ENCODE measurements at regions not wholly inside any gene's neighbourhood (a gene's known extent, or its start where the extent isn't known, plus 50 kb on each side); places are given as distances from the start of the nearest gene placed in this dataset.

DNA sequence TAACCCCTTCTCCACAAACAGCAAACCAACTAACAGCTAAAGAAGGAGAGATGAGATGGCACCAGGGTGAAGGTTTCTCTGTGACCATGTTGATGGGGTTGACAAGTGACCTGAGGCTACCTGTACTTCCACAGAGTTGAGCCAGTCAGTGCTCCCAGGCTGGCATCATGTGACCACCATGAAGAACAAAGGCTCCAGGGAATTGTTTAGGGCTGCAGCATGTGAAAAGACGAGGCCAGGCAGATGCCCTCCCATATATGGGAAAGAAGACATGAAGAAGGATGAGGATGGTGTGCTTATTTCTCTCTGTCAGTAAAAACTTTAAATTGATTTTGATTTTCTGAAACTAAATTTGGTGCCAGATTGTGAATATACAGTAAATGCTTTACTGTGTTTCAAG, 220.6 kb downstream of the OLFM4 start:
- no peaks in the 10 kb centered on the region for H3K4me1 ChIP-seq (ENCODE audit: insufficient read depth, low read length)
- H3K36me3 Mint-ChIP-seq (ENCODE audit: insufficient read depth in 1 of 3, low read depth in 3 of 3) = peaks cover 0 to 13% (median 0%) of the 10 kb centered on the region in 3 experiments; a peak in 3 of 7 replicates
- H3K23me2 ChIP-seq (ENCODE audit: insufficient read length, low read depth, low read length, poor library complexity, severe bottlenecking) = no peaks in the 10 kb centered on the region
- H3T11ph ChIP-seq (ENCODE audit: low read length) = no peak overlapping the region
- no peak overlapping the region for H4K8ac ChIP-seq (replicated peaks; ENCODE audit: insufficient read length, low read depth, low read length)
- no peak overlapping the region for H3K9ac ChIP-seq (ENCODE audit: extremely low read depth, insufficient read length, low read length)
- no peak overlapping the region for H2BK120ac ChIP-seq (ENCODE audit: low read depth, low read length, poor library complexity, severe bottlenecking)
- H3K27me3 ChIP-seq (ENCODE audit: insufficient read depth, low read length) = no peaks in the 10 kb centered on the region
- DNase-seq = no peak
- no peak overlapping the region for H3K4me2 ChIP-seq (ENCODE audit: insufficient read depth, insufficient read length, low read length)
- H2BK12ac ChIP-seq (ENCODE audit: insufficient read length, low read depth, low read length) = no peak overlapping the region
- H3K23ac ChIP-seq (ENCODE audit: insufficient read length, low read depth, low read length) = no peak overlapping the region
- no peaks in the 10 kb centered on the region for H4K20me1 ChIP-seq (ENCODE audit: control insufficient read depth, insufficient read depth, insufficient read length)
- H3K9me3 ChIP-seq (ENCODE audit: control insufficient read depth, low read depth, low read length) = no peaks in the 10 kb centered on the region
- no peaks in the 10 kb centered on the region for H3K79me2 ChIP-seq (ENCODE audit: insufficient read depth, low read length)
- H3K9me3 Mint-ChIP-seq = peaks cover 6 to 8% of the 10 kb centered on the region in 2 experiments
- no peak overlapping the region for H3K4ac ChIP-seq (ENCODE audit: low read depth, low read length)
- no peak overlapping the region for H3K56ac ChIP-seq (ENCODE audit: insufficient read length, low read depth, low read length)
- H3K18ac ChIP-seq (ENCODE audit: insufficient read length, low read depth, low read length) = no peak overlapping the region
- H4K91ac ChIP-seq (ENCODE audit: insufficient read length, low read depth, low read length) = no peak overlapping the region
- peaks cover 56% of the 10 kb centered on the region for H3K27me3 Mint-ChIP-seq (ENCODE audit: low read depth)
- no peak overlapping the region; a peak in 1 of 7 replicates for H3K27ac Mint-ChIP-seq
- TF ChIP-seq, protein P1, sequence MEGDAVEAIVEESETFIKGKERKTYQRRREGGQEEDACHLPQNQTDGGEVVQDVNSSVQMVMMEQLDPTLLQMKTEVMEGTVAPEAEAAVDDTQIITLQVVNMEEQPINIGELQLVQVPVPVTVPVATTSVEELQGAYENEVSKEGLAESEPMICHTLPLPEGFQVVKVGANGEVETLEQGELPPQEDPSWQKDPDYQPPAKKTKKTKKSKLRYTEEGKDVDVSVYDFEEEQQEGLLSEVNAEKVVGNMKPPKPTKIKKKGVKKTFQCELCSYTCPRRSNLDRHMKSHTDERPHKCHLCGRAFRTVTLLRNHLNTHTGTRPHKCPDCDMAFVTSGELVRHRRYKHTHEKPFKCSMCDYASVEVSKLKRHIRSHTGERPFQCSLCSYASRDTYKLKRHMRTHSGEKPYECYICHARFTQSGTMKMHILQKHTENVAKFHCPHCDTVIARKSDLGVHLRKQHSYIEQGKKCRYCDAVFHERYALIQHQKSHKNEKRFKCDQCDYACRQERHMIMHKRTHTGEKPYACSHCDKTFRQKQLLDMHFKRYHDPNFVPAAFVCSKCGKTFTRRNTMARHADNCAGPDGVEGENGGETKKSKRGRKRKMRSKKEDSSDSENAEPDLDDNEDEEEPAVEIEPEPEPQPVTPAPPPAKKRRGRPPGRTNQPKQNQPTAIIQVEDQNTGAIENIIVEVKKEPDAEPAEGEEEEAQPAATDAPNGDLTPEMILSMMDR (conservative IDR thresholded peaks at IDR 0.05) = no peak
- H3K4me1 Mint-ChIP-seq = no peaks in the 10 kb centered on the region; a peak in 2 of 4 replicates
- no peak overlapping the region for H2AFZ ChIP-seq (ENCODE audit: low read length)
- H2BK5ac ChIP-seq (ENCODE audit: insufficient read length, low read length) = no peak overlapping the region
- H4K5ac ChIP-seq (ENCODE audit: insufficient read length, low read depth, low read length) = no peak overlapping the region
- no peaks in the 10 kb centered on the region for H3K79me1 ChIP-seq (ENCODE audit: insufficient read depth, low read depth, low read length, poor library complexity, severe bottlenecking)
- H3K27ac ChIP-seq (ENCODE audit: insufficient read length, low read depth, low read length) = no peak overlapping the region
- no peak overlapping the region for H2BK20ac ChIP-seq (ENCODE audit: low read depth, low read length, poor library complexity, severe bottlenecking)
- H2AK5ac ChIP-seq (ENCODE audit: insufficient read length, low read length) = no peak overlapping the region
- no peak overlapping the region for H3K14ac ChIP-seq (ENCODE audit: insufficient read depth, low read length)
- no peak overlapping the region for H3K4me3 Mint-ChIP-seq
- WGBS (ENCODE audit: extremely low coverage, insufficient read length, low lambda C conversion rate) = no CpG with 5 or more reads among the region's 1 CpG
- H2BK15ac ChIP-seq (ENCODE audit: low read depth, low read length) = no peak overlapping the region

Measured in H9 (cell line).